ENCODE measurements at regions not wholly inside any gene's neighbourhood (a gene's known extent, or its start where the extent isn't known, plus 50 kb on each side); places are given as distances from the start of the nearest gene placed in this dataset.

DNA sequence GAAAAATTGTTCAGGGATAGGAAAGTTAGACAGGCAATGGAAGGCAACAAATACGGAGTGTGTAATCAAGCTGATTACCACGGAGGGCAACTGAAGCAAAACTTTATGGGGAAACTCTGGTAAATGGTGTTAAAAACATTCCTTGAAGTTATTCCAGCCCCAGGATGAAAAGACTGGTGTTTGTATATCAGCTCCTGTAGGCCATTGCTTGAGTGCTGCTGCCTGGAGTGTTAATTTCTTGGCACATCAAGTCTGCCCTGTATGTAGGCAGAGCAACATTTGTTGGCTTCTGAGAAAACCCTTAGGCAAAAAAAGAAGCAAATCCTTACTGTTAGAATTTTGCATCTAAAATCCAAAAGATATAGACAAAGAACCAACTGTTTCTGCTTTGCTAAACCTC is 686.5 kb upstream of the ACO1 start:
- no peaks in the 10 kb centered on the region for H3K4me1 ChIP-seq (ENCODE audit: control insufficient read depth, insufficient read depth, low read length)
- POLR2A ChIA-PET: no interaction called here
- CTCF ChIA-PET: no interaction called here
- H3K4me3 ChIP-seq (ENCODE audit: low read depth, low read length): no peak overlapping the region
- no peak overlapping the region for H3K27ac ChIP-seq (ENCODE audit: extremely low read depth, low read depth, low read length)
- H3K9me3 ChIP-seq (ENCODE audit: control insufficient read depth, insufficient read depth, low read depth, low read length): no peaks in the 10 kb centered on the region
- no peaks in the 10 kb centered on the region for H3K36me3 ChIP-seq (ENCODE audit: control insufficient read depth in 2 of 2, insufficient read depth in 1 of 2, low read length in 2 of 2)
- no peak for TF ChIP-seq ZNF223 (tag by site-specific recombination; IDR thresholded peaks at IDR 0.05)
- no peak for TF ChIP-seq ZNF514 (tag by site-specific recombination; IDR thresholded peaks at IDR 0.05)
- no peak for TF ChIP-seq GLI4 (tag by site-specific recombination; IDR thresholded peaks at IDR 0.05)
- TF ChIP-seq ZNF133 (tag by site-specific recombination; IDR thresholded peaks at IDR 0.05): no peak
- no peak for TF ChIP-seq ZNF692 (tag by site-specific recombination; IDR thresholded peaks at IDR 0.05)
- TF ChIP-seq GLIS2 (tag by site-specific recombination; IDR thresholded peaks at IDR 0.05): no peak
- no peak for TF ChIP-seq ZNF354C (tag by site-specific recombination; IDR thresholded peaks at IDR 0.05; ENCODE audit: borderline replicate concordance, low read depth)
- no peak for TF ChIP-seq ZNF664 (tag by site-specific recombination; IDR thresholded peaks at IDR 0.05)
- no peak for TF ChIP-seq ZFP41 (tag by site-specific recombination; IDR thresholded peaks at IDR 0.05; ENCODE audit: borderline replicate concordance)
- no peak for TF ChIP-seq ZNF16 (tag by site-specific recombination; IDR thresholded peaks at IDR 0.05; ENCODE audit: low read depth)
- no peak for TF ChIP-seq PRDM1 (tag by site-specific recombination; IDR thresholded peaks at IDR 0.05)
- no peak for TF ChIP-seq TSHZ1 (tag by site-specific recombination; IDR thresholded peaks at IDR 0.05; ENCODE audit: borderline replicate concordance)
- TF ChIP-seq ZNF138 (tag by site-specific recombination; IDR thresholded peaks at IDR 0.05; ENCODE audit: borderline replicate concordance): no peak
- TF ChIP-seq ZNF585B (tag by site-specific recombination; IDR thresholded peaks at IDR 0.05): no peak
- TF ChIP-seq, protein P1, sequence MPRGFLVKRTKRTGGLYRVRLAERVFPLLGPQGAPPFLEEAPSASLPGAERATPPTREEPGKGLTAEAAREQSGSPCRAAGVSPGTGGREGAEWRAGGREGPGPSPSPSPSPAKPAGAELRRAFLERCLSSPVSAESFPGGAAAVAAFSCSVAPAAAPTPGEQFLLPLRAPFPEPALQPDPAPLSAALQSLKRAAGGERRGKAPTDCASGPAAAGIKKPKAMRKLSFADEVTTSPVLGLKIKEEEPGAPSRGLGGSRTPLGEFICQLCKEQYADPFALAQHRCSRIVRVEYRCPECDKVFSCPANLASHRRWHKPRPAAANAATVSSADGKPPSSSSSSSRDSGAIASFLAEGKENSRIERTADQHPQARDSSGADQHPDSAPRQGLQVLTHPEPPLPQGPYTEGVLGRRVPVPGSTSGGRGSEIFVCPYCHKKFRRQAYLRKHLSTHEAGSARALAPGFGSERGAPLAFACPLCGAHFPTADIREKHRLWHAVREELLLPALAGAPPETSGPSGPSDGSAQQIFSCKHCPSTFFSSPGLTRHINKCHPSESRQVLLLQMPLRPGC (tag by site-specific recombination; IDR thresholded peaks at IDR 0.05): no peak
- no peak for TF ChIP-seq ZBTB6 (tag by site-specific recombination; IDR thresholded peaks at IDR 0.05)

DNA sequence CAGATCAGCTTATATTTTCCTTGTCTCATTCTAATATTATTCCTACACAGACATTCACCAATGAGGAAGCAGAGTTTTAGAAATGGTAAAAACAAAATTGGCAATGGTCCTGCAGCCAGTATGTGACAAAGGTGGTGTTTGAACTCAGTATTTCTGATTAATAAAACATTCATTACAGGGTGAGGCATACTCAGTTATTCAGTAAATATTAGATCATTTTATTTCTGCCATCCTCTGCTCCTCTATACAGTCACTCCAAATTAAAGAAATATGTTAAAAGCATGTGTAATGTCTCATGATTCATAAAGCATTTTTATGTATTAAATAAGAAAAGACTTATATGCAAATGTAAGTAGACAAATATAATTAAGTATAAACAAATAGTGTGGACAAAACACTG is 684.6 kb upstream of the ACO1 start:
- Histone ChIP-seq H3K9me3 (ENCODE audit: control insufficient read depth, insufficient read depth, low read depth, low read length) (no peaks in the 10 kb centered on the region), H3K4me1 (ENCODE audit: control insufficient read depth, insufficient read depth, low read length) (no peaks in the 10 kb centered on the region), H3K27ac (ENCODE audit: extremely low read depth, low read depth, low read length) (no peak overlapping the region), H3K36me3 (ENCODE audit: control insufficient read depth in 2 of 2, insufficient read depth in 1 of 2, low read length in 2 of 2) (no peaks in the 10 kb centered on the region), H3K4me3 (ENCODE audit: low read depth, low read length) (no peak overlapping the region)
- ChIA-PET CTCF (no interaction called here), POLR2A (no interaction called here)
- TF ChIP-seq ZNF146 (tag by site-specific recombination; IDR thresholded peaks at IDR 0.05) (no peak), SCRT2 (tag by site-specific recombination; IDR thresholded peaks at IDR 0.05) (no peak), ZNF548 (tag by site-specific recombination; IDR thresholded peaks at IDR 0.05) (no peak), ZNF354C (tag by site-specific recombination; IDR thresholded peaks at IDR 0.05; ENCODE audit: borderline replicate concordance, low read depth) (no peak), ZNF239 (tag by site-specific recombination; IDR thresholded peaks at IDR 0.05) (no peak), SP7 (tag by site-specific recombination; IDR thresholded peaks at IDR 0.05) (no peak), ZBTB44 (tag by site-specific recombination; IDR thresholded peaks at IDR 0.05) (no peak), REST (tag by site-specific recombination; IDR thresholded peaks at IDR 0.05) (no peak), ZNF561 (tag by site-specific recombination; IDR thresholded peaks at IDR 0.05; ENCODE audit: borderline replicate concordance) (no peak)

All from HEK293 (cell line).